CD4-positive, alpha-beta memory T cell (primary cell): ENCODE measurements at regions not wholly inside any gene's neighbourhood (a gene's known extent, or its start where the extent isn't known, plus 50 kb on each side); places are given as distances from the start of the nearest gene placed in this dataset.

ENCODE experiments used
- CTCF ChIA-PET: fragments of 350-600 bp; sonication (Branson Sonifier 250); formaldehyde crosslinking; loops from one replicate; lab custom pipeline; 2021; ENCODE audit warnings: inconsistent platforms; ENCODE audit not compliant: partially characterized antibody; lab: Charles Lee
- POLR2A ChIA-PET: fragments of 350-600 bp; sonication (Branson Sonifier 250); formaldehyde crosslinking; loops from one replicate; lab custom pipeline; 2021; ENCODE audit not compliant: partially characterized antibody; lab: Charles Lee
- DNase-seq, 5 donors: peaks; one replicate each; pipeline versions ENCODE4 v3.0.0 to v3.0.0-alpha.2; 2020 to 2022; ENCODE audit warnings: mixed read lengths in 1 of 5
- H3K27ac ChIP-seq: one replicate; pipeline ENCODE4 v1.7.0; 2013; ENCODE audit warnings: low read depth, low read length
- H3K27me3 ChIP-seq: 2 replicates; pipeline ENCODE4 v1.7.0; 2013; ENCODE audit warnings: mild to moderate bottlenecking, low read length, moderate library complexity; ENCODE audit not compliant: insufficient read depth
- H3K36me3 ChIP-seq: 2 replicates; pipeline ENCODE4 v1.7.0; 2013; ENCODE audit warnings: mild to moderate bottlenecking, low read length, moderate library complexity; ENCODE audit not compliant: insufficient read depth
- H3K4me1 ChIP-seq: 2 replicates; pipeline ENCODE4 v1.7.0; 2013; ENCODE audit warnings: mild to moderate bottlenecking, low read length, moderate library complexity; ENCODE audit not compliant: insufficient read depth
- H3K4me3 ChIP-seq, 2 donors: one replicate each; pipeline ENCODE4 v1.7.0; 2013; ENCODE audit warnings: low read length in 2 of 2, mild to moderate bottlenecking in 1 of 2
- H3K9me3 ChIP-seq, 2 donors: one replicate each; pipeline ENCODE4 v1.7.0; 2013; ENCODE audit warnings: low read length in 2 of 2, control low read depth in 1 of 2; ENCODE audit not compliant: control insufficient read depth in 1 of 2
- H3K27ac Mint-ChIP-seq, 7 donors: one replicate each; pipeline ENCODE4 v1.8.0; 2020 to 2021; ENCODE audit warnings: mixed read lengths in 7 of 7, mild to moderate bottlenecking in 6 of 7, inconsistent platforms in 3 of 7, moderate library complexity in 3 of 7
- H3K27me3 Mint-ChIP-seq, 2 donors: one replicate each; pipeline ENCODE4 v1.8.0; 2020 to 2021; ENCODE audit warnings: mixed read lengths in 2 of 2
- H3K36me3 Mint-ChIP-seq, 2 donors: one replicate each; pipeline ENCODE4 v1.8.0; 2020 to 2021; ENCODE audit warnings: mixed read lengths in 2 of 2, inconsistent platforms in 1 of 2, mild to moderate bottlenecking in 1 of 2
- H3K4me1 Mint-ChIP-seq, 4 donors: one replicate each; pipeline ENCODE4 v1.8.0; 2020 to 2021; ENCODE audit warnings: mixed read lengths in 4 of 4, mild to moderate bottlenecking in 1 of 4
- H3K4me3 Mint-ChIP-seq, 8 donors: one replicate each; pipeline ENCODE4 v1.8.0; 2020 to 2021; ENCODE audit warnings: mixed read lengths in 8 of 8, mild to moderate bottlenecking in 7 of 8, moderate library complexity in 6 of 8, inconsistent platforms in 3 of 8
- H3K9me3 Mint-ChIP-seq, 8 donors: one replicate each; pipeline ENCODE4 v1.8.0; 2020 to 2021; ENCODE audit warnings: mixed read lengths in 8 of 8, mild to moderate bottlenecking in 5 of 8, inconsistent platforms in 3 of 8, moderate library complexity in 1 of 8
- intact Hi-C: fragments of 100-400 bp; cut with micrococcal nuclease; formaldehyde crosslinking; loops from one replicate; pipeline ENCODE4 v1.15.1; 2023

- no peaks in the 10 kb centered on the region for H3K27me3 Mint-ChIP-seq
- ChIA-PET POLR2A (no interaction called here), CTCF (no interaction called here)
- Histone ChIP-seq H3K4me3 (no peak overlapping the region), H3K36me3 (no peaks in the 10 kb centered on the region), H3K27ac (no peak overlapping the region), H3K4me1 (peaks cover 23% of the 10 kb centered on the region), H3K27me3 (no peaks in the 10 kb centered on the region), H3K9me3 (no peaks in the 10 kb centered on the region)
- H3K9me3 Mint-ChIP-seq = peaks cover 0 to 2% (median 0%) of the 10 kb centered on the region in 8 donors
- peak overlapping the region in 1 of 7 donors; percentile 9 for H3K27ac Mint-ChIP-seq
- no peak for DNase-seq
- intact Hi-C loops = no loop called here
- H3K4me3 Mint-ChIP-seq = peak overlapping the region in 2 of 8 donors; percentile 1 to 5
- peaks cover 25 to 41% (median 31%) of the 10 kb centered on the region in 4 donors for H3K4me1 Mint-ChIP-seq
- no peaks in the 10 kb centered on the region for H3K36me3 Mint-ChIP-seq
Observed at GRCh38 chr3:111326144-111326995, 215.6 kb upstream of the CD96 start.

DNA sequence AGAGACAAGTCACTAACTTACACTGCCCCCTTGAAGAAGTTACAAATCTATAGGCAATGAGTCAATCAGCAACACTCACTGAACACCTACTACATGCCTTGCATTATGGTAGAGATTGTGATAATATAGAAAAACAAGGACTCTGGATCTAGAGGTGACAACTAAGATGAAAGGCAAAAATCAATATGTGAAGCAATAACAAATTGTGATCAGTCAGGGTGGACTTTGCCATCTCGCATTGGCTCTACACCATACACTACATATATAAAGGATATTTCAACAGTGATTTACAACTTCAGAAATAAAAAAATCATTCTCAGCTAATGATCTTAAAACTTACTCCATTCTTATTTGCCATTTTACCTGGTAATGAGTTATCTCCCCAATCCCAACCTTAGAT is 210.7 kb upstream of the CD96 start:
- no peak overlapping the region for H3K27ac Mint-ChIP-seq
- POLR2A ChIA-PET = no interaction called here
- intact Hi-C loops = loop anchor here (10.0 kb wide), 1 partner anchor 1017 kb away; no protein-coding TSS in a partner anchor
- DNase-seq = no peak
- Histone ChIP-seq H3K4me3 (no peak overlapping the region), H3K36me3 (no peaks in the 10 kb centered on the region), H3K27ac (no peak overlapping the region), H3K4me1 (no peaks in the 10 kb centered on the region), H3K9me3 (no peaks in the 10 kb centered on the region), H3K27me3 (no peaks in the 10 kb centered on the region)
- peaks cover under 1 to 2% (median 1%) of the 10 kb centered on the region in 4 donors for H3K4me1 Mint-ChIP-seq
- peaks cover 0 to 2% (median 0%) of the 10 kb centered on the region in 8 donors for H3K9me3 Mint-ChIP-seq
- no peak overlapping the region for H3K4me3 Mint-ChIP-seq
- CTCF ChIA-PET = no interaction called here
- H3K36me3 Mint-ChIP-seq = no peaks in the 10 kb centered on the region
- H3K27me3 Mint-ChIP-seq = no peaks in the 10 kb centered on the region

DNA sequence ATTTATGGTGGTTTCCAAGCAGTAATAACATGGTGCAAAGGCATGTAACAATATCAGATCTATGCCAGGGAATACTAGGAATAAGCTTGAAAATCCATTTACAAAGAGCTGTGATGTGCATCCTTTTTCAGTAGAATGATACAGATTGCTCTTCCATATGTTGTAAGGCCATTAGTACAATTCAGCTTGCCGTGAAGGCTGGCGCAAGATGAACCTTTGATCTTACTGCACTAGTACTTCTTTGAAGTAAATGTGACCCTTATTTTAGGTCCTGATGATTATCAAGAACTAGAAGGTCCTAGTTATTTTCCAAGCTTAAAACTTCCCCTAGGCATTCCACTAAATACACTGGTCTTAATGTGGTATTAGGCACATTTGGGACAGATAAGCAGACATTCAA is 210.1 kb upstream of the CD96 start:
- no peaks in the 10 kb centered on the region for H3K27me3 ChIP-seq
- ChIA-PET CTCF (no interaction called here), POLR2A (interaction anchor here (1.3 kb wide), 1 partner anchor 21 kb away, joined by 3 read pairs; no protein-coding TSS in a partner anchor)
- H3K9me3 ChIP-seq = no peaks in the 10 kb centered on the region
- H3K27ac ChIP-seq = no peak overlapping the region
- DNase-seq = no peak
- Mint-ChIP-seq H3K27ac (no peak overlapping the region), H3K9me3 (peaks cover 0 to 2% (median 0%) of the 10 kb centered on the region in 8 donors), H3K27me3 (no peaks in the 10 kb centered on the region), H3K4me3 (no peak overlapping the region), H3K36me3 (no peaks in the 10 kb centered on the region), H3K4me1 (peaks cover 0 to 7% (median under 1%) of the 10 kb centered on the region in 4 donors)
- no peaks in the 10 kb centered on the region for H3K4me1 ChIP-seq
- no peak overlapping the region for H3K4me3 ChIP-seq
- intact Hi-C loops = loop anchor here (10.0 kb wide), 1 partner anchor 1017 kb away; no protein-coding TSS in a partner anchor
- H3K36me3 ChIP-seq = no peaks in the 10 kb centered on the region

GRCh38 chr3:111332488-111333080 is 209.4 kb upstream of the CD96 start:
- ChIA-PET CTCF (no interaction called here), POLR2A (interaction anchor here (1.3 kb wide), 1 partner anchor 21 kb away, joined by 3 read pairs; no protein-coding TSS in a partner anchor)
- Histone ChIP-seq H3K4me1 (no peaks in the 10 kb centered on the region), H3K4me3 (no peak overlapping the region), H3K36me3 (no peaks in the 10 kb centered on the region), H3K27me3 (no peaks in the 10 kb centered on the region), H3K9me3 (no peaks in the 10 kb centered on the region), H3K27ac (no peak overlapping the region)
- no peaks in the 10 kb centered on the region for H3K36me3 Mint-ChIP-seq
- peak overlapping the region in 1 of 7 donors; percentile 8 for H3K27ac Mint-ChIP-seq
- DNase-seq = no peak
- H3K27me3 Mint-ChIP-seq = no peaks in the 10 kb centered on the region
- H3K9me3 Mint-ChIP-seq = peaks cover 0 to 2% (median 0%) of the 10 kb centered on the region in 8 donors
- intact Hi-C loops = loop anchor here (10.0 kb wide), 1 partner anchor 1018 kb away; no protein-coding TSS in a partner anchor
- H3K4me3 Mint-ChIP-seq = no peak overlapping the region
- H3K4me1 Mint-ChIP-seq = peaks cover 0 to 7% (median under 1%) of the 10 kb centered on the region in 4 donors

- CTCF ChIA-PET = no interaction called here
Observed at GRCh38 chr3:111333642-111334041, 208.4 kb upstream of the CD96 start.

DNA sequence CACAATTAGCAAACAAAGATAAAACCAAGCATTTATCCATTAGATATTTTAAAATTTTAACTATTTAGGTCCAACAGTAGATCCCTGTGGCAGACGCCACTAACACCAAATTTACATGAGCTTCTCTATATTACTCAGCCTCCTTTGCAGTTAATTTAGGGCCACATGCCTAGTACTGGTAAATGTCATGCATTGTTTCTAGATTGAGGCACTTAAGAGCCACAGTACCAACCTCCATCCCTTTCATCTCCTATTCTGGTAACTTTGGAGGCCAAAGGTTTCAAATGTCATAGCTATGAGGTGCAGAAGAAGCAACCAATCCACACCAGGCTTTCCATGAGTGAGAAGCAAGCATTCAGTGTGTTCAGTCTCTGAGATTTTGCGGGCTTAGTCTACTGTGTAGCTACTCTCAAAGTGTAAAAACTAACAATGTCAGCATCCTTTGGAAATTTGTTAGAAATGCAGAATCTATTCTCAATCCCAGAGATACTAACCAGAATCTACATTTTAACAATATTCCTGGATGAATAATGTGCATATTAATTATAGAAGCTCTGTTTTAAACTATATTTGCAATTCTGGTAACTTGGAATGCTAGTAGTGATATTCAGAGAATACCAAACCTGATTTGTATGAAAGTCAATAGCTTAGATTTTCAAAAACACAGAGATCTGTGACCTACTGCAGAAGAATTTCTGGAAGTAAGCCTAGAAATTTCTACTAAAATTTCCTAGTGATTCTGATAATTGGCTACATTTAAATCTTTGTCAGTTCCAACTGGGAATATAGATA is 206.3 kb upstream of the CD96 start:
- ChIA-PET POLR2A (no interaction called here), CTCF (interaction anchor here (0.7 to 4.1 kb wide), 12 partner anchors 9 to 413 kb away, joined by 3 to 15 read pairs (median 4); partner anchors contain the start of gene CD96)
- Histone ChIP-seq H3K4me1 (no peaks in the 10 kb centered on the region), H3K27me3 (no peaks in the 10 kb centered on the region), H3K27ac (no peak overlapping the region), H3K9me3 (no peaks in the 10 kb centered on the region), H3K36me3 (no peaks in the 10 kb centered on the region), H3K4me3 (no peak overlapping the region)
- H3K27ac Mint-ChIP-seq = peak overlapping the region in 1 of 7 donors; percentile 53
- DNase-seq = no peak
- no peaks in the 10 kb centered on the region for H3K36me3 Mint-ChIP-seq
- intact Hi-C loops = loop anchor here (5.0 to 10.0 kb wide), 3 partner anchors 263 to 1803 kb away; partner anchors contain the start of gene NECTIN3
- no peak overlapping the region for H3K4me3 Mint-ChIP-seq
- H3K27me3 Mint-ChIP-seq = no peaks in the 10 kb centered on the region
- peaks cover 2 to 10% (median 4%) of the 10 kb centered on the region in 4 donors for H3K4me1 Mint-ChIP-seq
- H3K9me3 Mint-ChIP-seq = peaks cover 0 to 9% (median 6%) of the 10 kb centered on the region in 8 donors

More at GRCh38 chr3:111333642-111334041, 208.4 kb upstream of the CD96 start:
- Mint-ChIP-seq H3K4me3 (no peak overlapping the region), H3K27me3 (no peaks in the 10 kb centered on the region), H3K4me1 (peaks cover 2 to 10% (median 4%) of the 10 kb centered on the region in 4 donors), H3K27ac (no peak overlapping the region), H3K9me3 (peaks cover 0 to 2% (median 0%) of the 10 kb centered on the region in 8 donors), H3K36me3 (no peaks in the 10 kb centered on the region)
- Histone ChIP-seq H3K4me1 (no peaks in the 10 kb centered on the region), H3K36me3 (no peaks in the 10 kb centered on the region), H3K9me3 (no peaks in the 10 kb centered on the region), H3K4me3 (no peak overlapping the region), H3K27ac (no peak overlapping the region), H3K27me3 (no peaks in the 10 kb centered on the region)
- intact Hi-C loops = loop anchor here (10.0 kb wide), 1 partner anchor 1019 kb away; no protein-coding TSS in a partner anchor
- DNase-seq = no peak
- POLR2A ChIA-PET = interaction anchor here (0.5 to 0.6 kb wide), 2 partner anchors 9 to 43 kb away, joined by 4 read pairs; no protein-coding TSS in a partner anchor
